GM19351 (cell line): ENCODE measurements at regions not wholly inside any gene's neighbourhood (a gene's known extent, or its start where the extent isn't known, plus 50 kb on each side); places are given as distances from the start of the nearest gene placed in this dataset.
"Not testable (repeated sequence)": the region's sequence is repeated elsewhere in the genome, so short reads cannot be mapped to it uniquely, and the experiment has no call there.

Experiments used
- ATAC-seq: cut with Tn5 transposase; IDR thresholded peaks from one replicate; pipeline ENCODE4 v1.9.1; 2021; ENCODE audit warnings: mild to moderate bottlenecking, moderate library complexity; ENCODE audit not compliant: unreplicated experiment

DNA sequence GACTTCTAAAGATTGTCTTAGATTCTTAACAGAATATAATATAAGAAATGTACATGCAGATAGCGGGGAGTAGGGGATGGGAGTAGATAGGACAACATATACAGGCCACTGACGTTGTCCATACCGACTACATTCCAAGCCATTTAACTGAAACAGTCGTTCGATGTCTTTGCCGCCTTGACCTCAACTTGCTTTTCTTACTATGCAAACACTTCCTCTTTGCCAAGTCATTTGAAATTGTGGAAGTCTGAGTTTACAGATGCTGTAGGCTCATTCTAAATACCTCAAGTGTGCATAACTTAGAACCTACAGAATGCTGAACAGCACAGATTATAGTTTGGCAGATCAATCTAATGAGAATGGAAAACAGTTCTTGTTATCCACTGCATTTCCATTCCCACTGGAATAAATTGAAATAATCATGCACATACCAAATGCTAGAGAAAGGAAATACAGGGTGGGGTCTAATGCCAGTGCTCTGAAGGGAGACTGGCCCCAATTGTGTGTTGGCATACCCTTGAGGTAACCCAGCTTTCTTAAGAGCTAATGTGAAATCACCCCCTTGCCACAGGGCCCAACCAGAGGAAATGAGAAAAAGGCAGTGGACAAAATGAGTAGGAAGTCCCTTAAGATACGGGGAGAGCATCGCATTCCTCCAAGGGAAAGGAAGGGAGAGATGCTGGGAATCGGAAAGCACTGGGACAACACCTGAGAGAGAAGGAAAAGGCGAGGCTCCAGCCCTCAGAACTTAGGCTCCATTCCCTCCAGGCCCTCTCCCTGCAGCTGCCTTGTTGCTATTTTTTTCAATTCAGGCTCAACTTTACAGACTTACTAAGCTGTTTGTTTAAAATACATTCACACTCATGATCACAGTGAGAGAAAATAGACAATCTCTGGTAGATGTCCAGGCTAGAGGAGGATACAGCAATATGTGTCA, 380.9 kb upstream of the TMTC1 start:
- no peak for ATAC-seq

GRCh38 chr12:30156833-30157232, 373.1 kb upstream of the TMTC1 start:
- not testable (repeated sequence) for ATAC-seq

DNA sequence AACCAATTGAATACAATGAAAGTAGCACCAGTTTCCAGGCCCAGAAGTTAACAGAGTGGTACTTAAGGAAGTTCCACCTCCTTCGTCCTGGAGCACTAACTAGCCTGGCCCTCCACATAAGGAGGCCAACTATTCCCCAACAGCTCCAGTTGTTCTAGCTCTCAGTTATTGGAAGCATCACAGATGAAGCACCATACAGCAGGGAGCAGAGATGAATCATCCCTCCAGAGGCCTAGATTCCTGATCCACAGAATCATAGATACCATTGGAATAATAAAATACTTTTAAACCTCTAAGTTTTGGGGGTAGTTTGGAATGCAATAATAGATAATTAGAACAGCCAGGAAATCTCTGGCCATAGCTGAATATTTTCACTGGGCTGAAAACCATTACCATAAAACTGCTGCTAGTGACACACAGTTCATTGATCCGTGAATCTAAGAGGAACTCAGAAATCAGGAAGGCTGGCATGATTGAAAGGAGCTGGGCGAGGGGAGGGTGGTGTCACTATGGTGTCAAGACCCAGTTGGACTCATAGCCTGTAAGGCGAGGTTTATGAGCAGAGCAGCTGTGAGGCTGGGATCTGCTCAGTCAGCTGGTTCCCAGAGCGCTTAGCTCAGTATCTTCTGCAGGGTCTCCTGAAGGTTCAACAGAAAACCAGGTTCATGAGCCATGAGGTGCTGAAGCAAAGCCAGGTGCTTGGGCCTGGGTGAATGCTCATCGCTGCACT, 371.4 kb upstream of the TMTC1 start:
- no peak for ATAC-seq

- ATAC-seq: no peak
Observed at GRCh38 chr12:30153981-30154380, 370.2 kb upstream of the TMTC1 start.

- ATAC-seq: no peak
Observed at GRCh38 chr12:30152705-30153104, 369.0 kb upstream of the TMTC1 start.

- ATAC-seq: no peak
Observed at GRCh38 chr12:30151831-30152230, 368.1 kb upstream of the TMTC1 start.

GRCh38 chr12:30146561-30146960, 362.8 kb upstream of the TMTC1 start:
- ATAC-seq: no peak

- no peak for ATAC-seq
Observed at GRCh38 chr12:30145684-30146032, 361.9 kb upstream of the TMTC1 start.

GRCh38 chr12:30144777-30145683, 361.3 kb upstream of the TMTC1 start:
- ATAC-seq: no peak

DNA sequence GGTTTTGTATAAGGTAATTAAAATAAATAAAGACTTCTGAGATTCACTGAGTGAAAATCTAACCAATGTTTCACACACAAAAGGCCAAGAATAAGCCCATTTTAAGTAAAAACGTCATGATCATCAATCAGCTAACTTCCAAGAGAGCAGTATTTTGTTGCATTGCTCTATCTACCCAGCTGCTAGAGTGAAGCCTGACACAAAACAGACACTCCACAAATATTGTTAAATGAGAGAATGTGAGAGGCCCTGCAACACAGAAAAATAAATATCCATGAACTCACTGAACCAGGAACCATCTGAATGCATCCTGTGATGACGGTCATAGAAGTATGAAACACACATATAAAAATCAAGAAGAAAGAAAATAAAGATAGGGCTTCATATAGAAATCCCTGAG, 358.6 kb upstream of the TMTC1 start:
- ATAC-seq: no peak

GRCh38 chr12:30138483-30138882, 354.7 kb upstream of the TMTC1 start:
- no peak for ATAC-seq

DNA sequence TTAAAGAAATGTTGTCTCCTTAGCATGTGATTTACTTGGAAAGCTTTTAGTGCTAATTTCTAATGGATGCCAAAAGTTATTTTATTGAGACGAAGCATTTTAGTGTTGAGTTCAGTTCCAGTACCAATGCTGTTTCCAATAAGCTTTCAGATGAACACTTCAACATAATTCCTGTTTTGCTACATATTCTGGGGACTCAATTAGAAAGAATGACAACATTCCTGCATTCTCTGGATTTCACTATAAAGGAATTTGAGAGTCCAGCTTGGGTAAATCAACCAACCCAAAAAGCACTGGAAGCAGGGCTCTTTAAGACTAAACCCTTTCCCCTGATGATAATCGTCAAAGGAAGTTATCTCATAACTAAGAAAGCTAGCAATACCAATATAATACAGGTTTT, 353.0 kb upstream of the TMTC1 start:
- no peak for ATAC-seq

DNA sequence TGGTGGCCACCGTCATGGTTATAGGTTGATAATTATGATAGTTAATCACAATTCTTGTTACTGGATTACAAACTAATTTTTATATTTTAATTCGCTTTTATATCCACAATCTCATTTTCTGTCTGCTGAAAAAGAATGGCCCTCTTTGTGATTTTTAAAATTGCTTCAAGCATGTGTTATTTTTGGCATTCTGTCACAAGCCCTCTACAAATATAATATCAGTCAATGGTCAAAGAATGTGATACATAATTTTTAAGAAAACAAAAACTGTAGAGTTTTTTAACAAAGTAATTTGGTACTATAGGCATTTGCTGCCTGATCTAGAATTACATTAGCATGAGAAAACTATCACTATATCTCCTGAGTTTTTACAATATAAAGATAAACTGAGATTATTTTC, 352.0 kb upstream of the TMTC1 start:
- no peak for ATAC-seq

- no peak for ATAC-seq
Observed at GRCh38 chr12:30134229-30134628, 350.5 kb upstream of the TMTC1 start.

DNA sequence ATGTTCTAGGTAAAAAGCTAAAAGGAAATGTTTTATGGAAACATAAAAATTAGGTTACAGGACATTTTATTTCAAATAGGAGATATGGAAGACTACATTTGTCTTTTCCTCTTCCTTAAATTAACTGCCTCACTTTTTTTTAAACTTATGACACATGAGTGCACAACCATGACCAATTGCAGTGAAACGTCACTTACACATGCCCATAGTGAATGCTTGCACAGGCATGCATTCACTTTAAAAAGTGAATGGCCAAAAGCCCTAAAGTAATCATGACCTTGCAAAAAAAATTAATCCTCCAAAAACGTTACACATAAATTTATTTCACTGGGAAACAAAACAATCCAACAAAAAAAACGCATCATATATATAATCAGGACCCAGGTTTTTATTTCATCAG, 343.2 kb upstream of the TMTC1 start:
- ATAC-seq: no peak

DNA sequence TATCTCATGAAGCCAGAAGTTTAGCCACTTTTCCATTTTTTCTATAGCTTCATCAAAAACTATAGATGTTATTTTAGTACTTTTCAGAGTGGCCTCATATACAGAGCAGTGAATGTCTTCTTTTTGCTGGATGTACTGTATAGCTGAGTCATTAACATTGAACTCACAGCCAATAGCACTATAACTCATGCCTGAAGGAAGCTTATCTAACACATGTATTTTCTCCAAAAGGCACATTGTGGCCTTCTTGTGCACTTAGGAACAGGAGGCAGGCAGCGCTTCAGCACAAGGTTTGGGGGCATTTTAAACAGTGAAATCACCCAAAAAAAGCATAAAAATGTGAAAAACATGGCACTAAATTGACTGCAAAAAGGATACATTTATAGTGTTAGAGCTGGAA, 336.8 kb upstream of the TMTC1 start:
- no peak for ATAC-seq

DNA sequence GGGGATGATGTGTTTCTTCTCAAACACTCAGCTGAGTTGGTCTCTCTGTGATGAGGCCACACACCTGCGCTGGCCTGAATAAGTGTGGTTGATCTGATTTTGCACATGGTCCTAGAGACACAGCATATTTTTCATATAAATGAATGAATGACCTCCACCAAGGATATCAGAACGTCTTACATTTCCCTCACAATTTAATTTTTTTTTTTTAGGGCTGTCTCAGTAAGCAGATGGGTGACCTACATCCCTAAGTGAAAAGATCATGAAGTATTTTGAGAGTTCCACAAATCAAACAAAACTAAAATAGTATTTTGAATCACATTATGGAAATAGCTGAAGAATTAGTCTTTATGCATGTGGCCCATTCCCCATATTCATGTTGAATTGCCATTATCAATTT, 333.7 kb upstream of the TMTC1 start:
- ATAC-seq: no peak

DNA sequence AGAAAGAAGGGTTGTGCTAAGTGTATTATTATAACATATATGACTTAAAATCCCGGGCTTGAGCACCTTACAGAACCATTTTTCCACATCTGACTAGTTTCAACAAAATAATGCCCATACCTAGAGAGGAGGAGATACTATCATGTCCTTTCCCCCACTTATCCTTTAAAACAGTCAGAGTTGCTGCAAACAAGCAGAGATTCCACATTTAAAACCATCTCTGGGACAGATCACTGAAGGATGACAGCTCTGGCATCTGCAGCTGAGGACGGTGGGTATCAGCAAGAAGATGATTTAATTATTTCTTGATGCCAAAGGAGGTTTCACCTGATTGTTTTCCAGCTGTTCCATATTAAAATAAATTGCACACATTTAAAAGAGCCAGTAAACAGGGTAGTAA, 328.0 kb upstream of the TMTC1 start:
- no peak for ATAC-seq

DNA sequence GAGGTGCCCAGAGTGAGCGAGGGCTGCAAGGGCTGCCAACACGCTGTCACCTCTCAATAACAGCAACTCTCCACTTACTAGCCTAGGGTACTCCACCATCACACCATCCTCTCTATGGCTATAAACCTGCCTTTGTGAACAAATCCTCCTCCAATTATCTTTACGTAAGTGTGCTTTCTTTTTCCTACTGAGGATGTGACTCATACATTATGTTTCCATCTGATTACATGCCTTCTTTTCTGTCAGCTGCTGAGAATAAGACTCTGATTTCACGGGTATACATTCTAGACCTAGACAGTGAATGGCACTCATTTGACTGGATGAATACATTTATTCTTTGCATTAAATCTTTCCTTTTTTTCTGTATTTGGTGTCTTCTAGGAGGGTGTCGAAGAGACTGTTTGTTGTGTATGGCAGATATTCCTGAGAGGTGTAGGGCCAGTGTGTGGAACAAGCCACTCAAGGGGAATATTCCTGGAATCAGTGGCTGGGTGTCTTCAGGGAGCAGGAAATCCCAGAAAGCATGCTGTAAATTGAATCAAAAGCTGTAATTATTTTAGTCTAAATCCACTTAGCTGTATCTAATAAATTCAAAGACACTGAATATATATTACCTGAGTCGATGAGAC, 327.3 kb upstream of the TMTC1 start:
- no peak for ATAC-seq

DNA sequence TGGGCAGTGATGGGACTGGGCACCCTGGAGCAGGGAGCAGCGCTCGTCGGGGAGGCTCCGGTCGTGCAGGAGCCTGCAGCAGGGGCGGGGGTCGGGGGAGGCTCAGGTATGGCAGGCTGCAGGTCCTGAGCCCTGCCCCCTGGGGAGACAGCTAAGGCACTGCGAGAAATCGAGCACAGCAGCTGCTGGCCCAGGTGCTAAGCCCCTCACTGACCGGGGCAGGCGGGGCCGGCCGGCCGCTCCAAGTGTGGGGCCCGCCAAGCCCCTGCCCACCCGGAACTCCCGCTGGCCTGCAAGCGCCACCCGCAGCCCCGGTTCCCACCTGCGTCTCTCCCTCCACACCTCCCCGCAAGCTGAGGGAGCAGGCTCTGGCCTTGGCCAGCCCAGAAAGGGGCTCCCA, 326.8 kb upstream of the TMTC1 start:
- ATAC-seq: no peak

DNA sequence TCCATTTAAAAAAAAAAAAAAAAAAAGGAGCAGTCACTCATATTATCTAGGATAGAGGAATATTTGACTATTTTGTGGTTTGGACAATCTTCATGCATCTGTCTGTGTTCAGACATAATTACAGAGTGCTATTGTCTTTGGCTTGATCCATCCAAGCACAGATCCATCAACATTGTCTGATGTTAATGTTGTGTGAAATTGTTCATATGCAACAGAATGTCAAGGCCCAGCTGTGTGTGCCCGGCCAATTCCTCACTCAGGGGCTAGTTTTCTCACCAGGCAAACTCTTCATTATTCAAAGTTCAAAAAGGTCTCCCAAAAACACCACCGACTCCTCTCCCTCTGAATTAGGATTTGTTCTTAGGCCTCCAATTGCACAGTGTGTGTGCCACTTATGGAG, 324.9 kb upstream of the TMTC1 start:
- no peak for ATAC-seq
